Stimulated activated CD8-positive, alpha-beta memory T cell treated with anti-CD3 and anti-CD28 coated beads, Interleukin-7, amount 100 ng/mL, for 4 hours (primary cell): ENCODE measurements at regions not wholly inside any gene's neighbourhood (a gene's known extent, or its start where the extent isn't known, plus 50 kb on each side); places are given as distances from the start of the nearest gene placed in this dataset.
"Not testable (repeated sequence)": the region's sequence is repeated elsewhere in the genome, so short reads cannot be mapped to it uniquely, and the experiment has no call there.

Experiments used
- DNase-seq, 2 donors: peaks; one replicate each; pipeline ENCODE4 v3.0.0-alpha.2; 2020; ENCODE audit warnings: low read depth in 2 of 2

DNA sequence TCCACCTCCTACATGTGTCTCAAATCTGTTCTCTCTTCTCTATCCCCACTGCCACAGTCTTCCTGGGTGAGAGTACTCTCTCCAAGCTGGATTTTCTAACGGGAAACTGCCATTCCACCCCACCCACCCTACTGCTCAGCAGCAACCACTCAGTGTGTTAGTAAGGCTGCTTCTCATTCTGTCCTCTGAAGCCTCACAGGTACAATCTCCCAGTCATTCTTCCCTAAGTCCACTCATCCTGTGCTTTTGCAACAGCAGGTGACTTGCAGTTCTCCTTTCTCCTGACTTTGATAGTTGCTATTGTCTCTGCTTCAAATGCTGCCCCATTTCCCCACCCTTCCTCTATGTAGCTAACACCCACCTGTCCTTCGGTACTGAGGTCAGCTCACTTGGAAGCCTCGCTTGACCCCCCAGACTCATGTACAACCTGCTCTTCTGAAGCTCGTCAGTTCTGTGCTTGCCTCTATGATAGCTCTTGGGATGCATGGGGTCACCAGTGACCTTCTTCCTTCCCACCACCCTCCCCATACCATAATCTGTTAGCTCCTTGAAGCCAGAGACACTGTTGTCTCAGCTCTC is 188.9 kb downstream of the RRAGC start:
- DNase-seq, result no peak

DNA sequence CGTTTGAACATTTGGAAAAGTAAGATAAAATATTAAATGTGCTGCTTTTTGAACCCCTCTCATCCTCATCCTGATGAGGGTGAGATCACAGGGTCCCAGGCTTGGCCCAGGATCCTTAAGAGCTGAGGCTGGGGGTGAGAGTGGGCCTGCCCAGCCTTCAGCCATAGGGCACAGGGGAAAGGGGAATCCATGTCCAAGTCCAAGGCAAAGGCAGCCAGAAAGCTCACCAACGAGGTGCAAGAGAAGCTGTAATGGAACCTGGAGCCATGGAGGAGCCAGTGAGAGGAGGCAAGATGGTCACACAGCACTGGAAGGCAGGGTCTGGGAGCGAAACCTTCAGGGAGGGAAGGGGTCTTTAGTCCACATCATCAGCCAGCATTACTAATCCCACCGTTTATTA is 191.9 kb downstream of the RRAGC start:
- DNase-seq, result no peak

DNA sequence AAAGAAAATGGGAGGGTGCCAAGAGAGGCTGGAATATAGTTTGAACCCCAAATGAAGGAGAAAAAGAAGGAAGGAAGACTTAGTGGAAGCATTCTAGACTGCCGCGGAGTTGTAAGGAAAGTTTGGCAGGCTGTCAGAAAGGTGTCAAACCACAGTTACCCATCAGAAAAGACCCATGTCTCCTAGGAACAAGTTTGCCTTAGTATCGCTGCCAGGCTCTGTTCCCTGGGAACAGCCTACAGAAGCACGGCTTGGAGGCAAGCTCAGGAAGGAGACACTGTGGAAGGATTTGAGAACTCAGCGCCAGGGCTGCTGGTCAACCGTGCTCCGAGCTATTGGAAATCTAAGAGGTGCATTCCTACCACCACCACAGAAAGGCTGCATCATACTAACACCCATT is 197.4 kb downstream of the RRAGC start:
- DNase-seq, result no peak

DNA sequence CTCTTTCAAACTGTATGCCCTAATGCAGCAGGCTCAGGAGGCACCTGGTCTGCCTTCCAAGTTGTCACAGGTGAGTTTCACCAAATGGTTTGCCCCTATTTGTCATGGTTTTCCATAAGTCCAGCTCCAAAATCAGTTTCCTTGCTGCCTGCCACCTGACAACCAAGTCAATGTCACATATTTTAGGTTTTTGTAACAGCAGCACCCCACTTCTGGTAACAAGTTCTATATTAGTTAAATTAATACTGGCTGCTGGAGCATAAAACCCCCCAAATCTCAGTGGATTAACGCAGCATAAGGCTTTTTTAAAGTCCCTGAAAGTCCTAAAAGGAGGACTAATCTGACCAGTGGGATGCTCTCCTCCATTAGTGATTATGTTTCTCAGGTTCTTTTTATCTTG is 200.7 kb downstream of the RRAGC start:
- DNase-seq, result no peak

DNA sequence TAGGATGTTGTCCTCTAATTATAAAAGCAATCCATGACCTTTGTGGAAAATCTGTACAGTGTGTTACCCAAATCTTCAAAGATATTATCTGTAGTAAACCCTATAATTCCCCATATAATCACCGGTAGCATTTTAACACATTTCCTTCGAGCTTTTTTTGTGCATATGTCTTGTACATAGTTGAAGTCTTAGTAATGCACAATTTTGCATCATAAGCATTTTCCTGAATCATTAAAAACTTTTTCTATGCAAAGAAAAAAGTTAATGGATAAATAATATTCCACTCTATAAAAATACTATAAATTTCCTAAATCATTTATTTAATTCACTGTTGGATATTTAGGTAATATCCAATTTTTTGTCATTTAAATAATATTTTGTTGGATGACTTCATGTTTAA is 201.7 kb downstream of the RRAGC start:
- DNase-seq, result no peak

DNA sequence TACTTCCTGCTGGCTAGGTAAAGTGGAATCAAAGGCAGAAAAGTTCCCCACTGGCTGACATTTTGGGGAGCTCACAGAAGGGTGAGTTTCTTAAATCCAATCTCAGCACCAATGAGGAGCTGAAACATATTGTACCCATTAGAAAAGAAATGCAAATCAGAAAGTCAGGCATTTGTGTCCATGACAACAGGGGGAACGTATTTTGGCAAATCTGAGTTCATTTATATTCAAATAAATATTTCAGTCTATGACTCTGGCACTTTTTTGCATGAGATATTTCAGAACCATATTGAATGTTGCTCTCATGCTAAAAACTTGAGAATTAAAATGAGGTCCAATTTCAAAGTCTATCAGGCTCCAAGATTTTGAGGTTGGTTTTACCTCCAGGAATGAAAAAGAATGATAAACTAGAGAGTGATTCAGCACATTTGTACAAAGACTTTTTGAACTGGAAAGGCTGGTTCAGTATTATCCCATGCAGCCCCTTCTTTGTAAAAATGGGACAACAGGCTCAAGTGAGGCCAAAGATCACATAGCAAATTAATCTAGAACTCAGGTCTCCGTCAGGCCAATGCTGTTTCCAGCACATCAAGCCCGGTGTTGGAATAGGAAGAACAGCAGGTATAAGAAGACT is 202.2 kb downstream of the RRAGC start:
- no peak for DNase-seq

DNA sequence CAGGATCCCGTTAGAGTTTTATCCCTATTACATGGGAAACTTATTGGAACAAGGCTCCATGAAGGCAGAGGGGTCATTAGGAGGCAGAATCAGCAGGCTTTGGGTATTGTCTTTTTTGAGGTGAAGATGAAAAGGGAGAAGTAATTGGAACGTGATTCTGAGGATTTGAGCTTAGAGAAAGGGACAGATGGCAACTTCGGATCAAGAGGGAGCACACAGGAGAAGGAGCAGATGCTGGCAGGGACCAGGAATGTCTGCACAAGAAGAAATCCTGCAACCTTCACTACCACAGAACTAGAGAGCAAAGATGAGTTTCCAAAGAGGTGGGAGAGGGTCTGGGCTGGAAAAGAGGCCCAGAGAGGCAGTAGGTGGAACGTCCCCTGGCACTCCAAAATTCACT is 202.8 kb downstream of the RRAGC start:
- no peak for DNase-seq

DNA sequence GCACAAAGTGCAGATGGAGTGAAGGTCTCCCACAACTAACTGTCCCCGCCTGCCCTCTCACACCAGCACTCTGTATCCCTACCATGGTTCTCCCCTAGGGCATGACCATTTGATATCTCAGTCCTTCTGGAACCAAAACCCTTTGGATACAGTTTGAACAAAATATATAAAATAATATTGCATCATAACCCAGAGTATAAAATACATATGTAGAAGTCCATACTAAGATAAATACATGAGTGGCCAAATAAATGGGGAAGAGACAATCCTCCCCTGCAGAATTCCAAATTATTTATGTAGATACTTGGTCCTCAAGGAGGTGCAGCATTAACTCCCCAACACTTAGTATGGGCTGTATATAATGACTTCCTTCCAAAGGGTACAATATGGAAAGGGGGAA is 207.4 kb downstream of the RRAGC start:
- DNase-seq, result no peak

DNA sequence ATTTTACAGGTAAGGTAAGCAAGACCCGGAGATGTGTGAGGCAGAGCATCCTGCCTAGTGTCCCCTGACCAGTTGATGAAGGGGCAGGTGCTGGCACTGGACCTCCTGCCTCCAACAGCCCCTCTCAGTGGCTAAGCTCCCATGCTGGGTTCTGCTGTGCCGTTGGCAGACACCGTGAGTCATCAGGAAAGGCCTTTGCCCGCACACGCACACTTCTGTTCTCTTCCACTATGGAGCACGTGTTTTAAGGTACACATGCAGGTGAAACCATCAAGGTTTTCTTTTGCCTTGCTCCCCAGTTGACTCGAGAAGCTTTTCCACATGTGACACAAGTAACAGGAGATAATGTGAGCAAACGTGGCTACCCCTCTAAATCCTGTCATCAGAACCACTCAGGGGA is 207.9 kb downstream of the RRAGC start:
- no peak for DNase-seq

DNA sequence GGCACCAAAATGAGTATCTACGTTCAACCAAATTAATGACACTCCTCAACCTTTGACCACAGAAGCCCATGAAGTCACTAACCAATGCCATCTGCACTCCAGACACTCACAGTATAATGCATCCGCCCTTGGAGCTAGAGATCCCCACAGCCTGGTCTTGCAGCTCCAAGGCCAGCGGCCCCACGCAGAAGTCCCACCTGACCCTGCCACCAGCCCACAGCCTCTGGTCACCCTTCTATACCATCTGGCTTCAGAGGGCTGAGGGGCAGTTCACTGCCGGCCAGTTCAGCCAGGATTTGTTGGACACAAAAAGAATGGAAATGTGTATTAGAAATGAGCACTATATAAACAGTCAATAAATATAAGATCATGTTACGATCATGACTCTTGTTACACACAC is 211.2 kb downstream of the RRAGC start:
- DNase-seq, result no peak

DNA sequence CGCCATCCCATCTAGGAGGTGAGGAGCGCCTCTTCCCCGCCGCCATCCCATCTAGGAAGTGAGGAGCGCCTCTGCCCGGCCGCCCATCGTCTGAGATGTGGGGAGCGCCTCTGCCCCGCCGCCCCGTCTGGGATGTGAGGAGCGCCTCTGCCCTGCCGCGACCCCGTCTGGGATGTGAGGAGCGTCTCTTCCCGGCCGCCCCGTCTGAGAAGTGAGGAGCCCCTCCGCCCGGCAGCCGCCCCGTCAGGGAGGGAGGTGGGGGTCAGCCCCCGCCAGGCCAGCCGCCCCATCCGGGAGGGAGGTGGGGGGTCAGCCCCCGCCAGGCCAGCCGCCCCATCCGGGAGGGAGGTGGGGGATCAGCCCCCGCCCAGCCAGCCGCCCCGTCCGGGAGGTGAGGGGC is 212.2 kb downstream of the RRAGC start:
- not testable (repeated sequence) for DNase-seq

DNA sequence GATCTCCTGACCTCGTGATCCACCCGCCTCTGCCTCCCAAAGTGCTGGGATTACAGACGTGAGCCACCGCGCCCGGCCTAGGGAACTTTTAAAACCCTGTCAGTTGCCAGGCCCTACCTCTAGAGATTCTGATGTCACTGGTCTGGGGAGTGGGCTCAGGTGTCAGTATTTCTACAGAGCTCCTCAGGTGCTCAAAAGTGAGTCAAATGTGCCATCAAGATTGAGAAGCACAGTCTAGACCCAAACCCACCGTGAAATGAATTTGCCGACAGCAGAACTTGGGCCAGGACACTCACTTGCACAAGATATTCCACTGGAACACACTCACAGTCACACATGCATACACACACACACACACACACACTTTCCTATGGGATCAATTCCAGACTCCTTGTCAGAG is 215.5 kb downstream of the RRAGC start:
- no peak for DNase-seq

DNA sequence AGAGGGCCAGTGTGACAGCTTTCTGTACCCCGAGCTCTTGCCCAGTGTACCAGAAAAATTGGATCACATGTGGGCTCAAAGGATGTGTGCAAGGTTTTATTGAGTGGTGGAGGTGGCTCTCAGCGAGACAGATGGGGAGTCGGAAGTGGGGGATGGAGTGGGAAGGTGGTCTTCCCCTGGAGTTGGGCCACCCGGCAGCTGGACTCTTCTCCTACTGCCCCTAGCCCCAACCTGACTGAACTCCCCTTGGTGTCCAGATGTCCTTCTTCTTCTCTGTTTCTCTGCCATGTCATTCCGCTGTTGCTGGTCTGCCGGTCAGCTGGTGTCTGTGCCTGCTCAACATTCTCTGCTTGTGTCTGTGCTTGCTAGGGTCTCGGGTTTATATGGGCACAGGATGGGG is 217.9 kb downstream of the RRAGC start:
- no peak for DNase-seq

DNA sequence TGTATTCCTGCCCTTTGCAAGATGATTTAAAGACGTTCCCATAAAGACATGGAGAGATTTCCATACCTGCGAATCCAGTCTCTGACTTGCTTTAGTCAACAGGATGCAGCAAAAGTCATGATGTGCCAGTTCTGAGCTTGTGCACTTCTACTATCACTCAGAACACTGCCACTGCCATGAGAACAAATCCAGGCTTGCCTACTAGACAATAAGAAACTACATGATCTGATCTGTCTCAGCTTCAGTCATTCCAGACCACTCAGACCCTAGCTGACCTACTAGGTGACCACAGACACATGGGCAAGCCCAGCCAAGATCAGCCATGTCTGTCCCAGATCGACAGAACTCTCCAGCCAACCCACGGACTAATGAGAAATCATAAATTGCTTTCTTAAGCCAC is 219.2 kb downstream of the RRAGC start:
- no peak for DNase-seq

DNA sequence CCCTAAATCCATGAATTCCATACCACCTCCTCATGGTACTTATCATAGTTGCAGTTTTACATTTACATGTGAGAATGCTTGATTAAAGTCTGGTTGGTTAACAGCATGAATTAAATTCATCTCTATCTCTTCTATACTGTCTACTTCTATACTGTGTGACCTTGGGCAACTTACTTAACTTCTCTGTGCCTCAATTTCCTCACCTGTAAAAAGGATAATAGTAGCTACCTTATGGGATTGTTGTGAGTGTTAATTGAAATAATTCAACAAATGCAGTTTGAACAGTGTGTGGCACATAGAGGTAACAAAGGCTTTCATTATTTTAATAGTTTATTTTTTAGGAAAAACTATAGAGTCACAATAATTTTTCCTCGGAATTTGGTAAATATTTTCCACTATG is 231.3 kb downstream of the RRAGC start:
- no peak for DNase-seq

DNA sequence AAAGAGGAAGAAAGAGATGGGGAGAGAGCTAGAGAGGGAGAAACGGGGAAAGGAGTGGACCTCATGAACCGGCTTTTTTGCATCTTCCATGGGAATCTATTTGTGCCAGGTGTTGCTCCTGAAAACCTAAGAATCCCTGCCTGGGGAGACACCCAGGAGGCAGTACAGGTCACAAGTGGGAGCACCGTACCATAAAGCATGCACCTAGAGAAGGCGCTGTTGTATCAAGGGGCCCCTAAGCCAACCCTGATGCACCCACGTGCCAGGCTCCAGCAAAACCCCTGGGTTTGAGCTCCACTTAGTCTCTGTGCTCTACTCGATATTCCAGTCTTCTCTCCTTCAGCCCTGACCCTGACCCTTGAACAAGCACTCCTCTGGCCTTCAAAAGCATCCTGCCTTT is 233.6 kb downstream of the RRAGC start:
- DNase-seq, result no peak

DNA sequence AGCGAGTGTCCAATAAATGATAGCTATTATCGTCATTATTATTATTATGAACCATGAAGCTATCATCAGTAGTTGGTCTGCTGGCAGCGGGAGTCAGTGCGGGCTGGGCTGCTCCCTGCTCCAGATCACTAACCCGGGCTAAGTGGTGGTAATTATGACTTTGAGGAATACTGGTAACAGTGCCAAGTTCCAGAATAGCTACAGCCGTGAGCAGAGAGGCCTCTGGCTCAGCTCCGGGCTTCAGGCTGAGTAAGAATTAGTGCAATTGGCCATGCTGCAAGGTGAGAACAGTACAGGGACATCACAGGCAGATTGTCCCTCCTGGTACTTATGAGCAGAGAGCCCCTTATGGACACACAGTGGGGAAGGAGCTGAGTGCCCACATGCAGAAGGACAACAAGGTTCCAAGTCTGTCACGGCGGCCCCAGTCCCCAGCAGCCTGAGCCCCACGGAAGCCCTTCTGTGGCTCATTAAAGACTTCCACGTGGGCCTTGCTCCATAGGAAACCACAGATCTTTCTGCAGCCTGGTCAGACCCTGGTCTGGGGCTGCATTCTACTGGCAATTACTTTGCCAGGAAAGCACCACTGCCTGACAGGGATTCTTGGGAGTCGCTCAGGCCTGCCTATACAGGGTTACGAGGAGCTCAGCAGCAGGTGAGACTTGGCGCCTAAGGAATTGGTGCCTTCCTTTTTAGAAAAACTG is 235.1 kb downstream of the RRAGC start:
- DNase-seq, result no peak

DNA sequence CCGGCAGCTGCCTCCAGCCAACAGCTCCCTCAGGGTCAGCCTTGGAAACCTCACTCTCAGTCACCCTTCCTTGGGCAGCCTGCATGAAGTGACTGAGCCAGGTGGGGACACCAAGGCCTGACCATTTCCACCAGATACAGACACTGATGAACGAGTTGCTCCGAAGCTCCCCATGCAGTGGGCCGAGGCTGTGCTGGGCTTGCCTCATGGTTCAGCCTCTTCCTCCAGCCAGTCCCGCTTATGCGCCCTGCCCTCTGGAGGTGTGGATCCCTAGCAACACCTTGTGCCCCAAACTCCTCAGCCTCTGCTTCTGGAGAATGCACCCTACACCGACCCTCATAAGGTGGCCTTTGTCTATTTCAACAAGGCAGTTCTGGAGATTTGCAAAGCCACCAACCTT is 236.0 kb downstream of the RRAGC start:
- DNase-seq, result no peak

DNA sequence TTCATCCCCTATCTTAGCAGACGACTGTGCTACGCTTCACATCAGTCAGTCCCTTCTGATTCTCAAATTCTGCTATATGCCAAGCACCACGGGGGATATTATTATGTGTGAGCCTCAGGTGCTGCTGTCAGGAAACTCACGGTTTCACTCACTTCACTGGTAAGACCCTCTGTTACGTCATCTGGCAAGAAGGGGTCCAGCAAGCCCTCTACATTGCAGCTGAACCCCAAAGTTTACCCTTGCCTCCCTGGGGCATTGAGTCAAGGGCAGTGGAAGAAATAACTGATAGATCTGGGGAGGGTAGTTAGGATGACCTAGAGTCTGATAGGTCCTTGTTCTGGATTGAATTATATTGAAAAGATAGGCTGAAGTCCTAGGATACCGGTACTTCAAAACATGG is 237.4 kb downstream of the RRAGC start:
- DNase-seq, result no peak

DNA sequence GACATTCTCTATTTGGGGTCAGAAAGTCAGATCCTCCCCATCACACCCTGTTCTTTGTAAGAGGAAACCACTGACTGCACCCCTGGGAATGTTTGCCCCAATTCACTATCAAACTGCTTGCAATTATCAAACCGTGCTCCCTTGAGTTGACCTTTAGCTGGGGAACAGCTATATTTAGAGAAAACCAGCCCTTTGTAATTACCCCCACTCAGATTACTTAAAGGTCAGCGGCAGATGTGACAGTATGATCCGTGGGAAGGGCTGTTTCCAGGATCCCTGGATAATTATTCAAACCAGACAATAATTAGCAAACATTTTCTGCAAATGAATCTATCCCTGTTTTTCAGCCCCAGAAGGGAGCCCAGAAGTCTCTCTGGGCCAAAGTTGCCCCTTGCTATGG is 242.7 kb downstream of the RRAGC start:
- DNase-seq, result no peak

DNA sequence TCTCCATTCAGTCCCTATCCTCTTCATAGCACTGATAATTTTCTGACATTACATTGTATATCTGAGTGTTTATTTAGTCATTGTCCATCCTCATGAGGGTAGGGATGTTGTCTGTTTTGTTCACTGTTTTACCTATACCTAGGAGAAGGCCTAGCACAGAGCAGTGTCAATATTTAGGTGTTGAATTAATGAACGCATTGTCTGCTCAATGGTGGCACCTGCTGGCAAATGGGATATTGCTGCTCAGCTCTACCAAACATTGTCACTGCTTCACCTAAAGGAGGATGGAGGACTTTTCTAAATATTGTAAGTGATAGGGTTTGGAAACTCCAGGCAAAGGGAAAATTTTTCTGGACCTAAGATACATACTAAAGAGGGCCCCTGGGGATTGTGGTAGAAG is 243.9 kb downstream of the RRAGC start:
- no peak for DNase-seq

DNA sequence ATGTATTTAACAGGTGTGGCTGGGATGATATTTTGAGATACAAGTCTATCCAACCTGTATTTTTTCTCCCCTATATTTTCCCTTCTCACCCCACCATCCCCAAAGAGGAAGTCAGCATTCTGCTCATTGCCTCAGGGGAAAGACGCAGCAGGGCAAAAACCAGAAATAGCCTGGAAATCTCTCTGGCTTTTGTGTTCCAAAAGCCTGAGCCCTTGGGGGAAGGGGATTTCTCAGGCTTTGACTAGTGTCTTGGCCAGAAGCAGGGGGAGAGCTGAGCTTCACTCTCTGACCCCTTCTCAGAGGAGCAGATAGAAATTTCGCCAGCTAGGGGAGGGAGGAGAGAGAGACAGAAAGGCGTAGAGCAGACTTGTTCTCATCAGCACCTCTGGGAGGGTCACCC is 244.7 kb downstream of the RRAGC start:
- DNase-seq, result no peak

DNA sequence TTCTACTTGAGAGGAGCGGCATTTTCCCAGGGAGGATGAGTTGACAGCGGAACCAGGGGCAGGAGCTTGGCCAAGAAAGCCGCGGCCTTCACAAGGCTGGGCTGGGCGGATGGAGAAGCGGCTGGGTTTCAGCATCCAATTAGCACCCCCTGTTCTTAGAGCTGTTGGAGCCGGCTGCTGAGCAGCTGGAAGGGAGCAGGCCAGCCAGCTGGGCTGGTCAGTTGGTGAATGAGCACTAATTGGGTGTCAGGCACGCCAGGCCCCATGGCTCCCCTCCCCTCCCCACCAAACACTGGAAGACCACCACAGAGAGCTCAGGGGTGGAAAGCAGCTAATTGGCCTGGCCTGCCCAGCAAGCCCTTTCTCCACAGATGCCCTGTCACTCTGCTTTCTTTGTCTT is 245.6 kb downstream of the RRAGC start:
- DNase-seq, result no peak

DNA sequence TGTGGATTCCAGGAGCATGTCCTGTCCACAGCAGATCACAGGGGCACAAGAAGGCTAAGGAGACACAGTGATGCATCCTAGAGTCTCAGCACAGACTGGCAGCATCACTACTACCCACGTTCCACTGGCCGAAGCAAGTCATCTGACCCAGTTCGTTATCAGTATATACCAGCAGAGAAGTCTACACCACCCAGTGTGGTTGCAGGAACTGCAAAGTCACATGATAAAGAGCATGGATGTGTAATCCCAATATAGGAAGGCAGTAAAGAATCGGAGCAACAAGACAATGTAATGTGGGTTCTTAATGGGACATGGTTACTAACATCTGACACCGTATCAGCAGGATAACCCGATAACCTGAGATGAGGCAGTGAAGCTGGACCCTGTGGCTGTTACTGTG is 246.6 kb downstream of the RRAGC start:
- no peak for DNase-seq
